Spleen (tissue), 7 donors: ENCODE measurements at regions not wholly inside any gene's neighbourhood (a gene's known extent, or its start where the extent isn't known, plus 50 kb on each side); places are given as distances from the start of the nearest gene placed in this dataset.

Experiments
- POLR2A ChIP-seq, 3 donors: fragments of 450-650 bp; IDR thresholded peaks; one replicate each; pipeline ENCODE4 v1.5.1; 2017; ENCODE audit warnings: antibody characterized with exemption in 3 of 3, mild to moderate bottlenecking in 1 of 3
- POLR2AphosphoS5 ChIP-seq, 3 donors: sonication (generic); formaldehyde crosslinking; IDR thresholded peaks; one replicate each; pipeline ENCODE4 v1.5.1; 2017; ENCODE audit warnings: antibody characterized with exemption in 3 of 3
- TF ChIP-seq, protein P1 (sequence below), 11 experiments: fragments of 200-600 bp in 7 of 11; fragments of 450-650 bp in 4 of 11; sonication (generic) in 4 of 11; IDR thresholded peaks in 8 of 11; conservative IDR thresholded peaks in 3 of 11; 1 replicate in 7 of 11; 2 replicates in 4 of 11; pipeline versions ENCODE4 v1.4.0 to v1.8.0; 2016 to 2021; ENCODE audit warnings: antibody characterized with exemption in 11 of 11, inconsistent platforms in 4 of 11, mild to moderate bottlenecking in 1 of 11
- donor health status: DM: no; HTN: no; CAD: no; lungs with moderate emphysema.
- donor health status: DM: no; HTN: no; CAD: no.
- donor health status: DM: no; HTN: no; CAD: no.

GRCh38 chr7:116340943-116341907 is 130.9 kb downstream of the TES start:
- TF ChIP-seq, protein P1, sequence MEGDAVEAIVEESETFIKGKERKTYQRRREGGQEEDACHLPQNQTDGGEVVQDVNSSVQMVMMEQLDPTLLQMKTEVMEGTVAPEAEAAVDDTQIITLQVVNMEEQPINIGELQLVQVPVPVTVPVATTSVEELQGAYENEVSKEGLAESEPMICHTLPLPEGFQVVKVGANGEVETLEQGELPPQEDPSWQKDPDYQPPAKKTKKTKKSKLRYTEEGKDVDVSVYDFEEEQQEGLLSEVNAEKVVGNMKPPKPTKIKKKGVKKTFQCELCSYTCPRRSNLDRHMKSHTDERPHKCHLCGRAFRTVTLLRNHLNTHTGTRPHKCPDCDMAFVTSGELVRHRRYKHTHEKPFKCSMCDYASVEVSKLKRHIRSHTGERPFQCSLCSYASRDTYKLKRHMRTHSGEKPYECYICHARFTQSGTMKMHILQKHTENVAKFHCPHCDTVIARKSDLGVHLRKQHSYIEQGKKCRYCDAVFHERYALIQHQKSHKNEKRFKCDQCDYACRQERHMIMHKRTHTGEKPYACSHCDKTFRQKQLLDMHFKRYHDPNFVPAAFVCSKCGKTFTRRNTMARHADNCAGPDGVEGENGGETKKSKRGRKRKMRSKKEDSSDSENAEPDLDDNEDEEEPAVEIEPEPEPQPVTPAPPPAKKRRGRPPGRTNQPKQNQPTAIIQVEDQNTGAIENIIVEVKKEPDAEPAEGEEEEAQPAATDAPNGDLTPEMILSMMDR (IDR thresholded peaks at IDR 0.05 in 8 of 11, conservative IDR thresholded peaks at IDR 0.05 in 3 of 11): no peak
- TF ChIP-seq POLR2A (IDR thresholded peaks at IDR 0.05): no peak
- no peak for TF ChIP-seq POLR2AphosphoS5 (IDR thresholded peaks at IDR 0.05)
